Aorta (tissue), 5 donors: ENCODE measurements at regions not wholly inside any gene's neighbourhood (a gene's known extent, or its start where the extent isn't known, plus 50 kb on each side); places are given as distances from the start of the nearest gene placed in this dataset.
"Not testable (repeated sequence)": the region's sequence is repeated elsewhere in the genome, so short reads cannot be mapped to it uniquely, and the experiment has no call there.

Experiments used
- ATAC-seq: fragments of 200-7000 bp; cut with Tn5 transposase; one replicate; pipeline ENCODE4 v1.9.1; 2022; ENCODE audit warnings: moderate library complexity; ENCODE audit not compliant: low FRiP score
- DNase-seq, 2 donors: peaks; one replicate each; pipeline ENCODE4 v3.0.0-alpha.2; 2020
- H3K27ac ChIP-seq, 2 donors: one replicate each; pipeline ENCODE4 v1.5.1; 2013; ENCODE audit warnings: low read length in 2 of 2, mild to moderate bottlenecking in 2 of 2, moderate library complexity in 2 of 2, control low read depth in 1 of 2, inconsistent platforms in 1 of 2, low read depth in 1 of 2
- H3K27me3 ChIP-seq, 2 donors: one replicate each; pipeline ENCODE4 v1.6.1; 2013; ENCODE audit warnings: control low read depth in 1 of 2, low read length in 1 of 2, mild to moderate bottlenecking in 1 of 2, moderate library complexity in 1 of 2; ENCODE audit not compliant: insufficient read depth in 2 of 2, control insufficient read depth in 1 of 2
- H3K36me3 ChIP-seq, 2 donors: one replicate each; pipeline ENCODE4 v1.6.1; 2013; ENCODE audit warnings: control low read depth in 1 of 2, low read length in 1 of 2, mild to moderate bottlenecking in 1 of 2; ENCODE audit not compliant: insufficient read depth in 2 of 2, control insufficient read depth in 1 of 2
- H3K4me1 ChIP-seq, 2 donors: one replicate each; pipeline ENCODE4 v1.6.1; 2013; ENCODE audit warnings: low read length in 2 of 2, control low read depth in 1 of 2, mild to moderate bottlenecking in 1 of 2, moderate library complexity in 1 of 2; ENCODE audit not compliant: insufficient read depth in 2 of 2, control insufficient read depth in 1 of 2
- H3K4me3 ChIP-seq, 2 donors: one replicate each; pipeline ENCODE4 v1.5.1; 2013; ENCODE audit warnings: low read length in 2 of 2, control low read depth in 1 of 2, mild to moderate bottlenecking in 1 of 2
- H3K9me3 ChIP-seq: one replicate; pipeline ENCODE4 v1.6.1; 2013; ENCODE audit warnings: mild to moderate bottlenecking, low read length; ENCODE audit not compliant: control insufficient read depth
- WGBS, 2 donors: extraction: QIAGEN DNeasy Blood & Tissue Kit; methylation state at CpG; one replicate each; pipeline ENCODE4 v1.1.7; 2013; 5-methylcytosine and 5-hydroxymethylcytosine counted together
- intact Hi-C, 2 donors: fragments of 100-400 bp; cut with DNase I; formaldehyde crosslinking; loops; one replicate each; pipeline versions ENCODE4 v1.14.2 to v1.15.0; 2022
- donor health status: healthy with polysubstance abuse.
- donor health status: Bipolar disorder and iron deficiency.
- donor health status: DM: no; HTN: no; CAD: no.
- donor health status: DM: no; HTN: no; CAD: no.
- donor health status: DM: yes; HTN: yes; CAD: no.

DNA sequence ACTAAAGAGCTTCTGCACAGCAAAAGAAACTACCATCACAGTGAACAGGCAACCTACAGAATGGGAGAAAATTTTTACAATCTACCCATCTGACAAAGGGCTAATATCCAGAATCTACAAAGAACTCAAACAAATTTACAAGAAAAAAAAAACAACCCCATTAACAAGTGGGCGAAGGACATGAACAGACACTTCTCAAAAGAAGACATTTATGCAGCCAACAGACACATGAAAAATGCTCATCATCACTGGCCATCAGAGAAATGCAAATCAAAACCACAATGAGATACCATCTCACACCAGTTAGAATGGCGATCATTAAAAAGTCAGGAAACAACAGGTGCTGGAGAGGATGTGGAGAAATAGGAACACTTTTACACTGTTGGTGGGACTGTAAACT lies 89.9 kb upstream of the TMEM164 start:
- not testable (repeated sequence) for H3K27me3 ChIP-seq, DNase-seq, H3K27ac ChIP-seq, H3K36me3 ChIP-seq, ATAC-seq, H3K4me1 ChIP-seq, H3K4me3 ChIP-seq, H3K9me3 ChIP-seq
- intact Hi-C loops = loop anchor here in 1 of 2 donors (5.0 kb wide), 2 partner anchors 234 to 499 kb away; no protein-coding TSS in a partner anchor
- 100% methylated on average over 1 of the region's 2 CpGs for WGBS, 2 donors

- DNase-seq (no peak), ATAC-seq (no peak)
- WGBS, 2 donors = 88 to 94% methylated on average over 8 of the region's 8 CpGs
- Histone ChIP-seq H3K27ac (no peak overlapping the region), H3K27me3 (no peaks in the 10 kb centered on the region), H3K9me3 (no peaks in the 10 kb centered on the region), H3K4me3 (no peak overlapping the region), H3K36me3 (no peaks in the 10 kb centered on the region), H3K4me1 (no peaks in the 10 kb centered on the region)
- intact Hi-C loops = loop anchor here in 1 of 2 donors (5.0 kb wide), 2 partner anchors 233 to 498 kb away; no protein-coding TSS in a partner anchor
Measured at GRCh38 chrX:109914114-109914849, 88.6 kb upstream of the TMEM164 start.

- Histone ChIP-seq H3K9me3 (no peaks in the 10 kb centered on the region), H3K4me1 (no peaks in the 10 kb centered on the region), H3K27me3 (no peaks in the 10 kb centered on the region), H3K27ac (no peak overlapping the region), H3K4me3 (no peak overlapping the region), H3K36me3 (no peaks in the 10 kb centered on the region)
- no peak for ATAC-seq
- WGBS, 2 donors = 36 to 48% methylated on average over 1 of the region's 1 CpG
- intact Hi-C loops = no loop called here
- no peak for DNase-seq
Measured at GRCh38 chrX:109918753-109919152, 84.2 kb upstream of the TMEM164 start.

DNA sequence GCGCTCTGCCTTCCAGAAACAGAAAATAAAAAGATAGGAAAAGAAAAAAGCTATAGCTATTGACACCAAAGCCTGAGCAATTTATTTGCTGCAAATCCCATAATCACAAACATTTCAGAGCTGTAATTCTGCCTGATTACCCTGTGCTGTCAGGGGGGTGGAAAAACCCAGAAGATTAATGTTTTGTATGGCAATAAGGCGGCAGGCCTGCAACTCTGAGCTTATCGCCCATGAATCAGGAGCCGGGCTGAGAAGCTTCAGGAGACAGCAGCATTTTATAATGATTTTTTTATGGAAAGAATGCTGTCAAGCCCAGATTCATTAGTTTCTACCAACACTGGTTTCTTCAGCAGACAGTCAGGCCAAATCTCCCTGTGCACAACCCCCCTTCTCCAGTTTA lies 82.6 kb upstream of the TMEM164 start:
- H3K27me3 ChIP-seq = no peaks in the 10 kb centered on the region
- ATAC-seq = no peak
- WGBS, 2 donors = 81 to 82% methylated on average over 4 of the region's 4 CpGs
- no peak overlapping the region for H3K27ac ChIP-seq
- no peak overlapping the region for H3K4me3 ChIP-seq
- no peak for DNase-seq
- no peaks in the 10 kb centered on the region for H3K4me1 ChIP-seq
- intact Hi-C loops = no loop called here
- no peaks in the 10 kb centered on the region for H3K9me3 ChIP-seq
- no peaks in the 10 kb centered on the region for H3K36me3 ChIP-seq

- 61 to 72% methylated on average over 2 of the region's 2 CpGs for WGBS, 2 donors
Measured at GRCh38 chrX:109920868-109921267, 82.0 kb upstream of the TMEM164 start.

GRCh38 chrX:109922190-109922589 lies 80.7 kb upstream of the TMEM164 start:
- Histone ChIP-seq H3K4me1 (no peaks in the 10 kb centered on the region), H3K4me3 (no peak overlapping the region), H3K27me3 (no peaks in the 10 kb centered on the region), H3K27ac (no peak overlapping the region), H3K36me3 (no peaks in the 10 kb centered on the region), H3K9me3 (no peaks in the 10 kb centered on the region)
- 73 to 75% methylated on average over 2 of the region's 2 CpGs for WGBS, 2 donors
- ATAC-seq (no peak), DNase-seq (no peak)
- intact Hi-C loops = no loop called here

More at GRCh38 chrX:109920868-109921267, 82.0 kb upstream of the TMEM164 start:
- Histone ChIP-seq H3K27me3 (no peaks in the 10 kb centered on the region), H3K4me1 (no peaks in the 10 kb centered on the region), H3K9me3 (no peaks in the 10 kb centered on the region), H3K27ac (no peak overlapping the region), H3K36me3 (no peaks in the 10 kb centered on the region), H3K4me3 (no peak overlapping the region)
- no peak for DNase-seq
- intact Hi-C loops = no loop called here
- no peak for ATAC-seq

GRCh38 chrX:109925003-109925402 lies 77.9 kb upstream of the TMEM164 start:
- ATAC-seq, H3K27me3 ChIP-seq, H3K4me1 ChIP-seq, H3K36me3 ChIP-seq, intact Hi-C loops, H3K4me3 ChIP-seq, H3K9me3 ChIP-seq, H3K27ac ChIP-seq, DNase-seq: not testable (repeated sequence)
- 69 to 90% methylated on average over 3 of the region's 3 CpGs for WGBS, 2 donors

GRCh38 chrX:109925656-109926055 lies 77.3 kb upstream of the TMEM164 start:
- intact Hi-C loops = no loop called here
- Histone ChIP-seq H3K27ac (no peak overlapping the region), H3K4me1 (no peaks in the 10 kb centered on the region), H3K4me3 (no peak overlapping the region), H3K9me3 (no peaks in the 10 kb centered on the region), H3K27me3 (no peaks in the 10 kb centered on the region), H3K36me3 (no peaks in the 10 kb centered on the region)
- DNase-seq (no peak), ATAC-seq (no peak)

- intact Hi-C loops = no loop called here
- ATAC-seq = no peak
Measured at GRCh38 chrX:109926118-109926517, 76.8 kb upstream of the TMEM164 start.

More at GRCh38 chrX:109926118-109926517, 76.8 kb upstream of the TMEM164 start:
- no peaks in the 10 kb centered on the region for H3K9me3 ChIP-seq
- WGBS, 2 donors = 77 to 78% methylated on average over 5 of the region's 5 CpGs
- H3K4me3 ChIP-seq = no peak overlapping the region
- H3K27ac ChIP-seq = no peak overlapping the region
- no peaks in the 10 kb centered on the region for H3K27me3 ChIP-seq
- no peak for DNase-seq
- H3K4me1 ChIP-seq = no peaks in the 10 kb centered on the region
- H3K36me3 ChIP-seq = no peaks in the 10 kb centered on the region
